RWPE2 (cell line): ENCODE measurements at regions not wholly inside any gene's neighbourhood (a gene's known extent, or its start where the extent isn't known, plus 50 kb on each side); places are given as distances from the start of the nearest gene placed in this dataset.

Experiments
- ATAC-seq: fragments of 200-7000 bp; cut with Tn5 transposase; 3 replicates; pipeline ENCODE4 v1.9.1; 2021; ENCODE audit warnings: low read depth
- DNase-seq: peaks from one replicate; pipeline ENCODE4 v3.0.0-alpha.2; 2020; ENCODE audit warnings: low spot score
- H3K27ac ChIP-seq: fragments of 450-650 bp; 2 replicates; pipeline ENCODE4 v1.5.1; 2017; ENCODE audit warnings: mild to moderate bottlenecking; ENCODE audit not compliant: poor library complexity, severe bottlenecking
- H3K27me3 ChIP-seq: fragments of 250-450 bp; sonication (Bioruptor Pico); 2 replicates; pipeline ENCODE4 v1.5.1; 2021; ENCODE audit warnings: mild to moderate bottlenecking, moderate library complexity; ENCODE audit not compliant: insufficient read depth, poor library complexity, severe bottlenecking
- H3K36me3 ChIP-seq: fragments of 250-450 bp; sonication (Bioruptor Pico); 2 replicates; pipeline ENCODE4 v1.5.1; 2020; ENCODE audit warnings: low read depth, mild to moderate bottlenecking, moderate library complexity
- H3K4me1 ChIP-seq: fragments of 250-450 bp; sonication (Bioruptor Pico); 2 replicates; pipeline ENCODE4 v1.5.1; 2021; ENCODE audit warnings: mild to moderate bottlenecking, moderate library complexity; ENCODE audit not compliant: insufficient read depth, poor library complexity, severe bottlenecking
- H3K4me3 ChIP-seq: fragments of 250-450 bp; sonication (Bioruptor Pico); 2 replicates; pipeline ENCODE4 v1.5.1; 2021; ENCODE audit warnings: mild to moderate bottlenecking, moderate library complexity; ENCODE audit not compliant: severe bottlenecking
- H3K9me3 ChIP-seq: fragments of 250-450 bp; sonication (Bioruptor Pico); 2 replicates; pipeline ENCODE4 v1.5.1; 2021; ENCODE audit warnings: mild to moderate bottlenecking, moderate library complexity; ENCODE audit not compliant: severe bottlenecking
- CTCF ChIP-seq: fragments of 450-650 bp; IDR thresholded peaks from one replicate; pipeline ENCODE4 v1.5.1; 2017; ENCODE audit warnings: mild to moderate bottlenecking, moderate library complexity; ENCODE audit not compliant: poor library complexity, severe bottlenecking

- Histone ChIP-seq H3K27ac (no peak overlapping the region), H3K36me3 (no peaks in the 10 kb centered on the region), H3K4me1 (no peaks in the 10 kb centered on the region), H3K9me3 (no peaks in the 10 kb centered on the region), H3K4me3 (no peak overlapping the region), H3K27me3 (no peaks in the 10 kb centered on the region)
- TF ChIP-seq CTCF = no peak
- no peak for ATAC-seq
- DNase-seq = no peak
Observed at GRCh38 chr2:53188851-53189510, 578.6 kb upstream of the CHAC2 start.

GRCh38 chr2:53183581-53183980 lies 584.0 kb upstream of the CHAC2 start:
- no peak for TF ChIP-seq CTCF
- H3K9me3 ChIP-seq = no peaks in the 10 kb centered on the region
- H3K4me1 ChIP-seq = no peaks in the 10 kb centered on the region

DNA sequence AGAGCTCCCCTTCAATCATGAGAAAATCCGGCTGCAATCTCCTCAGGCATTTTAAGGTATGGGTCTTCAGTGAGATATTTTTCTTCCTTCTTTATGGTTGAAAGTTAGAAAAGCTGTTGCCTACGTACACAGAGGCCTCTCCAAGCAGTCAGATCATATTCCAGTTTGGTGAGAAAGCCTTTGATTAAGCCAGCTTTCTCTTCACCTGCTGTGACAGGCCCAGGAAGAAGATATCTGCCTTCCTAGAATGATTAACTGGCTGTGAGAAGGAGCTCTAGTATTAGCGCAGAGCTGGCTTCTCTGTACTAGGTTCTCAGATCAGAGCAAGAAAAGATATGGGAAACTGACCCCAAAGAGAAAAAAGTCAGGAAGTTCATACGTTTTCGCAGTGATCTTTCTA lies 585.0 kb upstream of the CHAC2 start:
- no peaks in the 10 kb centered on the region for H3K9me3 ChIP-seq
- TF ChIP-seq CTCF = no peak
- H3K27me3 ChIP-seq = no peaks in the 10 kb centered on the region
- H3K4me3 ChIP-seq = no peak overlapping the region
- no peak overlapping the region for H3K27ac ChIP-seq
- no peaks in the 10 kb centered on the region for H3K4me1 ChIP-seq
- ATAC-seq (no peak), DNase-seq (no peak)
- H3K36me3 ChIP-seq = no peaks in the 10 kb centered on the region

More at GRCh38 chr2:53183581-53183980, 584.0 kb upstream of the CHAC2 start:
- no peak overlapping the region for H3K4me3 ChIP-seq
- H3K36me3 ChIP-seq = no peaks in the 10 kb centered on the region
- DNase-seq = no peak
- H3K27me3 ChIP-seq = no peaks in the 10 kb centered on the region
- no peak for ATAC-seq
- no peak overlapping the region for H3K27ac ChIP-seq

GRCh38 chr2:53181759-53182158 lies 585.8 kb upstream of the CHAC2 start:
- H3K36me3 ChIP-seq = no peaks in the 10 kb centered on the region
- no peak overlapping the region for H3K27ac ChIP-seq
- DNase-seq (no peak), ATAC-seq (no peak)
- no peaks in the 10 kb centered on the region for H3K27me3 ChIP-seq
- TF ChIP-seq CTCF = no peak
- H3K4me3 ChIP-seq = no peak overlapping the region
- no peaks in the 10 kb centered on the region for H3K4me1 ChIP-seq
- no peaks in the 10 kb centered on the region for H3K9me3 ChIP-seq

DNA sequence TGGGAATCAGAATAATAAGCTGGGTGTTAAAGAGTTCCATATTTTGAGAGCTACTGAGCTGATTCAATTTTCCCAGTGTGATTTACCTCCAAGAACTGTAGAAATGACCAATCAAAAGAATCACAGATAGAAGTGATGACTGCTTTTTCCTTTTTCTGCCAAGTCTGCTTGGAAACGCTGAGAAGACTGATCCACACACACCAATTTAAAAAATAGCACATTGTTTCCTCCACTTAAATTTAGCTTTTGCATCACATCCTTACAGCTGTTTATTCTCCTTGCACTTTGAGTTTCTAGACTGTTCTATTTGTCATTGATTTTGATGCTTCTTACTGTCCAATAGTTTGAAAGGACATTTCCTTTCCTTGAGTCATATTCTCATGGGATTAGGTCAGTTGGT lies 590.3 kb upstream of the CHAC2 start:
- ATAC-seq (no peak), DNase-seq (no peak)
- H3K4me3 ChIP-seq = no peak overlapping the region
- no peak for TF ChIP-seq CTCF
- no peaks in the 10 kb centered on the region for H3K9me3 ChIP-seq
- no peaks in the 10 kb centered on the region for H3K36me3 ChIP-seq
- no peaks in the 10 kb centered on the region for H3K4me1 ChIP-seq
- H3K27ac ChIP-seq = no peak overlapping the region
- H3K27me3 ChIP-seq = no peaks in the 10 kb centered on the region
